PFSK-1 (cell line): ENCODE measurements at regions not wholly inside any gene's neighbourhood (a gene's known extent, or its start where the extent isn't known, plus 50 kb on each side); places are given as distances from the start of the nearest gene placed in this dataset.

Experiments used
- FOXP2 ChIP-seq: optimal IDR thresholded peaks from 2 replicates; pipeline ENCODE3; 2011; ENCODE audit warnings: borderline replicate concordance, control low read depth, inconsistent platforms; ENCODE audit not compliant: insufficient read depth; ENCODE audit errors: extremely low read length, extremely low read depth
- POLR2AphosphoS5 ChIP-seq: IDR thresholded peaks from 2 replicates; pipeline ENCODE4 v1.6.1; 2012; ENCODE audit warnings: low read depth, mild to moderate bottlenecking, control low read depth, low read length, moderate library complexity
- REST ChIP-seq, 2 experiments: IDR thresholded peaks; 2 replicates each; pipeline versions ENCODE4 v1.6.1 to v1.8.0; 2011 to 2012; ENCODE audit warnings: low read depth in 2 of 2, low read length in 2 of 2, control low read depth in 1 of 2, inconsistent platforms in 1 of 2, mild to moderate bottlenecking in 1 of 2, moderate library complexity in 1 of 2; ENCODE audit not compliant: insufficient read depth in 1 of 2
- SIN3A ChIP-seq: IDR thresholded peaks from 2 replicates; pipeline ENCODE4 v1.6.1; 2012; ENCODE audit warnings: mild to moderate bottlenecking, low read length, moderate library complexity, borderline replicate concordance; ENCODE audit not compliant: insufficient read depth
- TAF1 ChIP-seq: IDR thresholded peaks from 2 replicates; pipeline ENCODE4 v1.6.1; 2012; ENCODE audit warnings: low read length, control low read depth, borderline replicate concordance; ENCODE audit not compliant: insufficient read depth

- TF ChIP-seq TAF1 (no peak), SIN3A (no peak), REST (IDR thresholded peaks at IDR 0.05; ENCODE audit: insufficient read depth in 1 of 2, low read depth in 2 of 2, low read length in 2 of 2) (no peak), FOXP2 (no peak), POLR2AphosphoS5 (no peak)
These were observed 585.7 kb upstream of the ZNF608 start for GRCh38 chr5:125331987-125332598.

GRCh38 chr5:125333416-125333815 lies 587.0 kb upstream of the ZNF608 start:
- TF ChIP-seq REST (IDR thresholded peaks at IDR 0.05; ENCODE audit: insufficient read depth in 1 of 2, low read depth in 2 of 2, low read length in 2 of 2) (no peak), POLR2AphosphoS5 (no peak), SIN3A (no peak), TAF1 (no peak), FOXP2 (no peak)

GRCh38 chr5:125336401-125336800 lies 590.0 kb upstream of the ZNF608 start:
- TF ChIP-seq SIN3A (no peak), FOXP2 (no peak), TAF1 (no peak), REST (IDR thresholded peaks at IDR 0.05; ENCODE audit: insufficient read depth in 1 of 2, low read depth in 2 of 2, low read length in 2 of 2) (no peak), POLR2AphosphoS5 (no peak)

GRCh38 chr5:125337294-125337693 lies 590.9 kb upstream of the ZNF608 start:
- no peak for TF ChIP-seq FOXP2
- TF ChIP-seq SIN3A: no peak
- no peak for TF ChIP-seq TAF1
- no peak for TF ChIP-seq POLR2AphosphoS5
- no peak for TF ChIP-seq REST (IDR thresholded peaks at IDR 0.05; ENCODE audit: insufficient read depth in 1 of 2, low read depth in 2 of 2, low read length in 2 of 2)
